Activated T-helper 1 cell treated with anti-CD3 and anti-CD28 coated beads, Interleukin-12 subunit alpha, Interleukin-12 subunit beta, Interleukin-2, Interleukin-4 antibody, amounts not matched to agents 30 ng/mL and 10 ng/mL and 1 ng/mL, durations not matched to agents 14 hours and 24 hours and 36 hours (primary cell): ENCODE measurements at regions not wholly inside any gene's neighbourhood (a gene's known extent, or its start where the extent isn't known, plus 50 kb on each side); places are given as distances from the start of the nearest gene placed in this dataset.

ENCODE experiments used
- DNase-seq: peaks from one replicate; pipeline ENCODE4 v3.0.0; 2021; ENCODE audit warnings: low spot score
- H3K27ac Mint-ChIP-seq: one replicate; pipeline ENCODE4 v1.8.0; 2021; ENCODE audit warnings: mild to moderate bottlenecking, mixed read lengths
- H3K27me3 Mint-ChIP-seq: one replicate; pipeline ENCODE4 v1.8.0; 2022; ENCODE audit warnings: mild to moderate bottlenecking, moderate library complexity, mixed read lengths; ENCODE audit not compliant: insufficient read depth
- H3K36me3 Mint-ChIP-seq: one replicate; pipeline ENCODE4 v1.8.0; 2021; ENCODE audit warnings: low read depth, mixed read lengths
- H3K4me1 Mint-ChIP-seq: one replicate; pipeline ENCODE4 v1.8.0; 2021; ENCODE audit warnings: low read depth, mixed read lengths
- H3K4me3 Mint-ChIP-seq: one replicate; pipeline ENCODE4 v1.8.0; 2021; ENCODE audit warnings: mild to moderate bottlenecking, moderate library complexity, mixed read lengths
- H3K9me3 Mint-ChIP-seq: one replicate; pipeline ENCODE4 v1.8.0; 2021; ENCODE audit warnings: mixed read lengths
- intact Hi-C: fragments of 100-400 bp; cut with micrococcal nuclease; formaldehyde crosslinking; loops from one replicate; pipeline ENCODE4 v1.15.1; 2024

DNA sequence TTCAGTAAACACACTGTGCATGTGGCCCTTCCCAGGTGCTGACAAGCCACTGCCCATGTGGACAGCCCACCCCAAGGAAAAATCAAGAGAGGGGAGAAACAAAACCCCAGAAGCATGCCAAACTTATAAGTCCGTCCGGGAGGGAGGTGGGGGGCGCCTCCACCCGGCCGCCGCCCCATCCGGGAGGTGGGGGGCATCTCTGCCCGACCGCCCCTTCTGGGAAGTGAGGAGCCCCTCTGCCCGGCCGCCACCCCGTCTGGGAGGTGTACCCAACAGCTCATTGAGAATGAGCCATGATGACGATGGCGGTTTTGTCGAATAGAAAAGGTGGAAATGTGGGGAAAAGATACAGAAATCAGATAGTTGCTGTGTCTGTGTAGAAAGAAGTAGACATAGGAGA is 53.8 kb upstream of the C2CD4B start:
- Mint-ChIP-seq H3K27me3 (no peaks in the 10 kb centered on the region), H3K9me3 (peaks cover 12% of the 10 kb centered on the region), H3K4me3 (no peak overlapping the region), H3K27ac (no peak overlapping the region), H3K4me1 (no peaks in the 10 kb centered on the region), H3K36me3 (no peaks in the 10 kb centered on the region)
- intact Hi-C loops = no loop called here
- no peak for DNase-seq

DNA sequence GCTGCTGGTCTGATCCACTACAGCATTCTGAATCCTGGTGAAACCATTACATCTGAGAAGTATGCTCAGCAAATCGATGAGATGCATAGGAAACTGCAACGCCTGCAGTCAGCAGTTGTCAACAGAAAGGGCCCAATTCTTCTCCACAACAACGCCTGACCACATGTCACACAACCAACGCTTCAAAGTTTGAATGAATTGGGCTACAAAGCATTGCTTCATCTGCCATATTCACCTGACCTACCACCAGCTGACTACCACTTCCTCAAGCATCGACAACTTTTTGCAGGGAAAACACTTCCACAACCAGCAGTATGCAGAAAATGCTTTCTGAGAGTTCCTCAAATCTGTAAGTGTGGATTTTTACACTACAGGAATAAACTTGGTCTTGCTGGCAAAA is 54.7 kb upstream of the C2CD4B start:
- H3K9me3 Mint-ChIP-seq = peaks cover 12% of the 10 kb centered on the region
- H3K36me3 Mint-ChIP-seq = no peaks in the 10 kb centered on the region
- H3K4me3 Mint-ChIP-seq = no peak overlapping the region
- no peaks in the 10 kb centered on the region for H3K27me3 Mint-ChIP-seq
- DNase-seq = no peak
- no peaks in the 10 kb centered on the region for H3K4me1 Mint-ChIP-seq
- intact Hi-C loops = loop anchor here (10.0 kb wide), 1 partner anchor 65 kb away; no protein-coding TSS in a partner anchor
- no peak overlapping the region for H3K27ac Mint-ChIP-seq

DNA sequence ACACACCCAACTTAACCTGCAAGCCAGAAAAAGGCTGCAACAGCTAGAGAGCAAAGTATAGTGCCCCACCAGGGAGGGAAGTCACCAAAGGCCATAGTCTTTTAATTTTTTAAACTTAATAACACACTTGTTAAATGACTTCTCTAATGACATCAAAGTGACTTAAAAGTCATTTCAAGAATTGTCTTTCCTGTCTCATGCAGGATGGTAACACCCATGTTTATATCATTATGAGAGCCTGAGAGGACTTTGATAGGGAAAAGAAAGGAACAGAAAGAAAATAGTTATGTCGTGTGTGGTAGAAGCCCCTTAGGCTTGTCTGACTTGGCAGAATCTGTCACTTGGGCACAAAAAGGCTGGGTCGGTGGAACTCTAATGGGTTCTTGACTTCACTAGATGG is 57.9 kb upstream of the C2CD4B start:
- Mint-ChIP-seq H3K27me3 (no peaks in the 10 kb centered on the region), H3K4me3 (no peak overlapping the region), H3K27ac (peak overlapping the region; percentile 54), H3K36me3 (no peaks in the 10 kb centered on the region), H3K4me1 (no peaks in the 10 kb centered on the region), H3K9me3 (no peaks in the 10 kb centered on the region)
- intact Hi-C loops = loop anchor here (10.0 kb wide), 1 partner anchor 68 kb away; no protein-coding TSS in a partner anchor
- no peak for DNase-seq

DNA sequence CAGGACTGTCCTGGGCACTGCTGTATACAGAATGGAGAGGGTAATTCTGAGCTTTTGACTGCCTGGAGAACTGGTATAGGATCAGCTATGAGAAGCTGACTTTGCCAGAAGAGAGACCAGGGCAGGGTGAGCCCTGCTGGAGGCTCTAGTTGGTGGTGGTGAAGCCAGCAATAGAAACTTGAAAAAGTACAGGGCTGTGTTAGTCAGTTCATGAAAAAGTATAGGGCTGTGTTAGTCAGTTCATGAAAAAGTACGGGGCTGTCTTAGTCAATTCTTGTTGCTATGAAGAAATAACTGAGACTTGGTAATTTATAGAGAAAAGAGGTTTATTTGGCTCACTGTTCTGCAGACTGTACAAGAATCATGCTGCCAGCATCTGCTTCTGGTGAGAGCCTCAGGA is 63.5 kb upstream of the C2CD4B start:
- DNase-seq = no peak
- peaks cover 12% of the 10 kb centered on the region for H3K27me3 Mint-ChIP-seq
- intact Hi-C loops = loop anchor here (10.0 kb wide), 1 partner anchor 74 kb away; no protein-coding TSS in a partner anchor

DNA sequence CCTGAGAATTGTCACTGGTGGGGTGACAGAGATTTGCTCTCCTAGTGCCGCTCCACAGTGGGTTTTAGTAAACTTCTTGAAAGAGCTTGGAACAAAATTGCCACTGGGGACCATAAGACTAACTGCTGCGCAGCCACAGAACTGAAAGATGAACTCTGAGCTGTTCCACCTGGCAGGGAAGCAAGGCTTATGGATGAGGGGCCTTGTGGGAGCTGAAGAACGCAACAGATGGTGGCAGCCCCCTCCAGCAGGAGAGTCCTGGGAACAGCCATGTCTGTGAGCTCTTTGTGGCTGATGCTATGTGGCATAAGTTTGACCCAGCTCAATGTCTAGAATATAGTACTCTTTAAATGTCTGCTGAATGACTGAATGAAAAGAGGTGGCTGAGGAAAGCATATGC is 66.8 kb upstream of the C2CD4B start:
- no peaks in the 10 kb centered on the region for H3K4me1 Mint-ChIP-seq
- H3K9me3 Mint-ChIP-seq = no peaks in the 10 kb centered on the region
- H3K27me3 Mint-ChIP-seq = peaks cover 12% of the 10 kb centered on the region
- no peak overlapping the region for H3K27ac Mint-ChIP-seq
- no peak overlapping the region for H3K4me3 Mint-ChIP-seq
- no peaks in the 10 kb centered on the region for H3K36me3 Mint-ChIP-seq
- no peak for DNase-seq
- intact Hi-C loops = no loop called here

More for the DNA sequence above, 63.5 kb upstream of the C2CD4B start:
- no peak overlapping the region for H3K27ac Mint-ChIP-seq
- H3K9me3 Mint-ChIP-seq = no peaks in the 10 kb centered on the region
- H3K36me3 Mint-ChIP-seq = no peaks in the 10 kb centered on the region
- H3K4me3 Mint-ChIP-seq = no peak overlapping the region
- no peaks in the 10 kb centered on the region for H3K4me1 Mint-ChIP-seq

DNA sequence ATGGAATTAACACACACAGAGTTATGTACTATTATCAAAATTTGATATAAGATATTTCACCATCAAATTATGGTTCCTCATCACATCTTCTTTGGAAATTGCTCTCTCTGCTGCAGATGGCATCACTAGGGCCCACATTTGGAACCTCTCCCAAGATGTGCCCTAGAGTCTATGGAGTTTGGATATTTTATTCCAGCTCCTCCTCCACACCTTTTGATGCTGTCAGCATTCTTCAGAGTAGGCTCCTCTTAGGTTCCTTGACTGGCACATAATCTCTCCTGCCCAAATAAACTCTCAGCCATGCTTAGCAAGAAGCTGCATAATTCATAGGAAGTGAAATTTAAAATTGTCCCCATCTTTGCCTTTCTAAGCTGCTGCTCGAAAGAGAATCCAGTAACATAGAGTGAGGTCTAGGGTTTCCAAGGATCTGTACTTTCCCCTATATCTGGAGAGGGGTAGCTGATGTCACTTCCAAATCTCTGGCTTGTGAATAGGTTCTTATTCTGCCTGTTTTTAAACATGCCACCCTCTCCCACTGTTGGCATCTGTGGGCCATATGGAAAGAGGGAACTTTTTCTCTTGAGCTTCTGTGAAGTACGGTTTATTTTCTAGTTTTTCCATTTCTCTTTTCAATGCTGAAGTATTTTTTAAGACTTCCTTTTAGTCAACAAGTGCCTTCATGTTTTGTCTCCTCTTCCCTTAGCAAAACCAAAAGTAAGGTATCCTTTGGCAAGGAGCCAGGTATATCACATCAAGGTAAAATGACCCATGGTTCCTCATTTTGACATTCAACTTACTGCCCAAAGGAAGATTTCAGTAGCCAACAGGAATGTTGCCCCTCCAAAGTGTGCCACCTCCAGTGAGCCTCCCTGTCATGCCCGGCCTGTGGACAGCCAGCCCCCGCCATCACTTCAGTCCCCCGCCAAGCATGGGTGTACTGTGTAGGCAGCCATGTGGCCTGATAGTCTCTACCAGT is 75.3 kb upstream of the C2CD4B start:
- Mint-ChIP-seq H3K4me1 (no peaks in the 10 kb centered on the region), H3K27ac (no peak overlapping the region), H3K9me3 (no peaks in the 10 kb centered on the region), H3K27me3 (peaks cover 7% of the 10 kb centered on the region), H3K36me3 (no peaks in the 10 kb centered on the region), H3K4me3 (no peak overlapping the region)
- no peak for DNase-seq
- intact Hi-C loops = no loop called here

DNA sequence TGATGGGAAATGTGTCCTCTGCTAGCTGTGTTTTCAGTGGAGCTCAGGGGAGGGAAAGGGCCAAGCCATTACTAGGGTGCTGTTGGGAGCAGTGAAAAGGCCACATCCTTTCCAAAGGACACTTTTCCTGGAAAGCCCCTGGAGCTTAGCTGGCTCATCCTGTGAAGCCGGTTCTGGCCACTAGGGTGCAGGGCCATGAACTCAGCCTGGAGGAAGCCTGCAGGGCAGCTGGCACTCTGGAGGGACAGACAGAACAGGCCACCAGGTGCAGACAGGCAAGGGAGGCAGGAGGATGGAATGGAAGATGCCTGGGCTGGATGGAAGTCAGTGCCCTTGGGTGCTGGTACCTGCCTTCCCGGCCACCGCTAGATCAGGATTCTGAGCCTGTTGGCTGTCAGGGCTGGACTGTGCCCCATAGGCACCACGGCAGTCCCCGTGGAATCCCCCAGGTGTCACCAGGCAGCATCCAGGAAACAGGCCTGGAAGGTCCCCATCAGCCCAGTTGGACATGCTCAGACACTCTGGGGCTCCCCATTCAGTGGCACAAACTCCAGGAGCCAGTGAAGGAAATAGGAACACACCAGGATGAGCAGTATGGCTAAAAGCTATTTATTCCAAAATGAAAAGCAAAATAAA is 76.2 kb upstream of the C2CD4B start:
- Mint-ChIP-seq H3K27ac (no peak overlapping the region), H3K27me3 (peaks cover 7% of the 10 kb centered on the region), H3K36me3 (no peaks in the 10 kb centered on the region), H3K4me3 (no peak overlapping the region), H3K4me1 (no peaks in the 10 kb centered on the region), H3K9me3 (no peaks in the 10 kb centered on the region)
- DNase-seq = no peak
- intact Hi-C loops = no loop called here

DNA sequence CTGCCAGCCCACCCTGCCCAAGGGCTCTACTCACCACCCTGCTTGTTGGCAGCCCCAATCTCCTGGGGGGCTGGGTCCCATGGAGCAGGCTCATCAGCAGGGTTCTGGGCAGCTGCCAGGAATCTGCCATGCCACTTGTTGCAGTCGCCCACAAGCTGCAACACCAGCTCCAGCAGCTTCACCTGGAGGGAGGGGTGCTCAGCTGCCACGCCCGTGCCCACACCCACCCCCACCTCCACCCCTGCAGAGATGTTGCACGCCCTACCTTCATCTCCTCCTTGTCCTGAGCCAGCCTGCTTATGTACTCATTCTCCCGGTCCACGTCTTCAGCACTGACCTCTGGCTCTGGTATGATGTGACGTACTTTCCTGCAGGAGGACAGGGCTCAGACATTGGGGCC is 77.9 kb upstream of the C2CD4B start:
- intact Hi-C loops = no loop called here
- H3K9me3 Mint-ChIP-seq = no peaks in the 10 kb centered on the region
- H3K4me3 Mint-ChIP-seq = no peak overlapping the region

DNA sequence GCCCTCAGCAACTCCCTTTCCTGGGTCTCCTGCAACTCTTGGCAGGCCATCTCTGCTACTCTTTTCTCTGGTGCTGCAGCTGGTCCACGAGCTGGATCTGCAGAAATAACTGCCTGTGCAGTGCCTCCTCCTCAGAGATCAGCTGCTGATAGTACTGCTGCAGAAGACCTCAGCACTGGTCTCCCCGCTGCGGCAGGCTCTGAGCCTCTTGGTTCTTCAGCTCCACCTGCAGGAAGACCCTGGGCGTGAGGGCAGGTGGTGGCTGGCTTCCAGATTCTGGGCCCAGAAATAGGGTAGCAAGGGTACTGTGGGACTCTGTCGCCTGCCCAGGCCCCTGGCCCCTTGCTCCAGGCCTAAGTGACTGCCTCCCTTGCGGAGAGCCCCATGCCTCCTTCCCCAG is 79.7 kb upstream of the C2CD4B start:
- no peaks in the 10 kb centered on the region for H3K9me3 Mint-ChIP-seq
- H3K36me3 Mint-ChIP-seq = no peaks in the 10 kb centered on the region
- no peak overlapping the region for H3K4me3 Mint-ChIP-seq
- intact Hi-C loops = no loop called here
- DNase-seq = no peak
- H3K27ac Mint-ChIP-seq = no peak overlapping the region
- no peaks in the 10 kb centered on the region for H3K27me3 Mint-ChIP-seq
- H3K4me1 Mint-ChIP-seq = no peaks in the 10 kb centered on the region

More for the DNA sequence above, 77.9 kb upstream of the C2CD4B start:
- H3K27ac Mint-ChIP-seq = no peak overlapping the region
- no peaks in the 10 kb centered on the region for H3K36me3 Mint-ChIP-seq
- H3K4me1 Mint-ChIP-seq = no peaks in the 10 kb centered on the region
- peaks cover 7% of the 10 kb centered on the region for H3K27me3 Mint-ChIP-seq
- no peak for DNase-seq

DNA sequence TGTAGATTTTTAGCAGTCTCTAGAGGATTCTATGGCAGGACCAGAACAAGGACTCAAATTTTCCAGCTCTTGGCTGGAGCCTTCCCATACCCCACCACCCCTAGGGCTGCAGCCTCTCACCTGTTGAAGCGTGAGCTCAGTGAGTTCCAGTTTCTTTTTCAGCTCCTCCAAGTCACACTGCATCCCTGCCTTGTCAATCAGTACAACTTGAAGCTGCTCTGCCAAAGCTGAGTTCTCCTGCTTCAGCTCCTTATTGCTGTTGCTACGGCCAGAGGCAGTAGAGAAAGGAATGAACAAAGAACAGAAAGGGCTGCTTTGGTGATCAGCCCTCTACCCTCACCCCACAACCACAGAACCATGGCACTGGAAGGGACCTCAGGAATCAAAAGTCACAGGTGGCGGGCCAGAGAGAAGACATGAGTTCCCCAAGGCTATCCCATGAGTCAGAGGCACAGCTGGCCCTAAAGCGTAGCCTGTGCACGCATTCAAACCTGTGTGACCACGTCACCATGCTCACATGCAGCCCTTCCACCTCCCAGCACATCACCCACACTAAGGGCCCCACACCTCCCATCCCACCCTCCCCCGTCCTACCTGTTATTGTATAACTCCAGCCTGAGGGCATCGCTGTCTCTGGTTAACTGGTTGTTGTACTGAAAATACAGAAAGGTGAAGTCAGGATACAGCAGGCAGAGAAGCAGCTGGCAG is 83.3 kb upstream of the C2CD4B start:
- intact Hi-C loops = no loop called here
- Mint-ChIP-seq H3K27me3 (no peaks in the 10 kb centered on the region), H3K4me3 (no peak overlapping the region), H3K27ac (no peak overlapping the region), H3K36me3 (no peaks in the 10 kb centered on the region), H3K4me1 (no peaks in the 10 kb centered on the region), H3K9me3 (no peaks in the 10 kb centered on the region)
- no peak for DNase-seq

DNA sequence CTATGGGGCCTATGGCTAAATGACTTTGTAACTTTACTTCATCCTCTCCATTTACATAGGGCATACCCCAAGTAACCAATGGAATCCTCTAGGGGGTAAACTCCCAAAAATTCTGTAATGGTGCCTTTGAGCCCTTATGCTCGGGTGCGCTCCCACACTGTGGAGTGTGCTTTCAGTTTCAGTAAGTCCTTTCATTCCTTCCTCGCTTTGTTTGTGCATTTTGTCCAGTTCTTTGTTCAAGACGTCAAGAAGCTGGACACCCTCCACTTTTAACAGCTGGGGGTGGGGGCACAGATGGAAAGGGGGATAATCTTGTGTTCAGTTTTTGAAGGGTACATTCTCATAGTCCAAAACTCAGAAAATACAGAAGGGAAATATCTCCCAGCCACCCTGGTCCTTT is 84.4 kb upstream of the C2CD4B start:
- Mint-ChIP-seq H3K27me3 (no peaks in the 10 kb centered on the region), H3K4me3 (no peak overlapping the region), H3K4me1 (no peaks in the 10 kb centered on the region), H3K27ac (no peak overlapping the region), H3K9me3 (no peaks in the 10 kb centered on the region), H3K36me3 (no peaks in the 10 kb centered on the region)
- no peak for DNase-seq
- intact Hi-C loops = no loop called here

DNA sequence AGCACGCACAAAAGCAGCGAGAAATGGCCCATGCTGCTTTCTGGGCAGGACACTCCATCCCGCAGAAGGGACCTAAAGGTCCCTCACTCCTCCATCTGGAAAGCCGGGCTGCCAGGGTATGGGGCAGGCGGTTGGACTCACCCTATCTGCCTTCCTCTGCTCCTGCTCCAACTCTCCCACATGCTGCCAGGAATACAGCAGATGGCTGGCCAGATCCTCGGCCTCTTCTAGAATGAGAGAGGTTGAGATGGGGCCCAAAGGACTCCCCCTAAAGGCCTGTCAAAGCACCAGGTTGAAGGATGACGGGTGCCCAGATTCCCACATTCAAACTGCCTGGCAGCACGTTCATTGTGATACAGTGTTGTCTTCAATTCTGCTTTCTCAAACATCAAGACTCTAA is 85.1 kb upstream of the C2CD4B start:
- intact Hi-C loops = loop anchor here (10.0 kb wide), 1 partner anchor 125 kb away; no protein-coding TSS in a partner anchor
- no peaks in the 10 kb centered on the region for H3K4me1 Mint-ChIP-seq
- no peak overlapping the region for H3K27ac Mint-ChIP-seq
- H3K36me3 Mint-ChIP-seq = no peaks in the 10 kb centered on the region
- no peaks in the 10 kb centered on the region for H3K9me3 Mint-ChIP-seq
- no peaks in the 10 kb centered on the region for H3K27me3 Mint-ChIP-seq
- DNase-seq = no peak
- no peak overlapping the region for H3K4me3 Mint-ChIP-seq

DNA sequence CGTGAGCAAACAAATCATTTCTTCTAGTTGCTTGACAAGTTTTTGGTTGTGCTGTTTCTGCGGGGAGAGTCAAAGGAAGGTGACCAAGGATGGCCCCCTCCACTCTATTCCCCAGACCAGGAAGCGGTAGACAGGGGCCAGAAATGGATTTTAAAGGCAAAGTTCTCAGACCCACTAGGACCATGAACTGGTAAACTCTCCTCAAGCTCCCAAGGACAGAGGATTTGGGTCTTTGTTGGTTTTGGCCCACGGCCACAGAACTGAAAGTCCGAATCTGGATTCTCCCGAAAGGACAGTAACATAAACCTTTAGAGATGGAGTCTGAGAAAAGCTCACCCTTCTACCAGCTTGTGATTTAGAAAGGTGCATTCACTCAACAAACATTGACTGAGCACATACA is 85.9 kb upstream of the C2CD4B start:
- no peak for DNase-seq
- Mint-ChIP-seq H3K27ac (no peak overlapping the region), H3K36me3 (no peaks in the 10 kb centered on the region), H3K9me3 (no peaks in the 10 kb centered on the region), H3K27me3 (no peaks in the 10 kb centered on the region), H3K4me1 (no peaks in the 10 kb centered on the region), H3K4me3 (no peak overlapping the region)
- intact Hi-C loops = loop anchor here (10.0 kb wide), 1 partner anchor 126 kb away; no protein-coding TSS in a partner anchor
